Liver (tissue), 8 donors: ENCODE measurements at regions not wholly inside any gene's neighbourhood (a gene's known extent, or its start where the extent isn't known, plus 50 kb on each side); places are given as distances from the start of the nearest gene placed in this dataset.

Experiments used
- DNase-seq: peaks from one replicate; pipeline ENCODE4 v3.0.0-alpha.2; 2017; ENCODE audit warnings: low spot score
- H3K27ac ChIP-seq, 2 donors: one replicate each; pipeline ENCODE4 v1.7.0; 2013; ENCODE audit warnings: inconsistent platforms in 2 of 2, low read length in 2 of 2, control low read depth in 1 of 2, low read depth in 1 of 2, mild to moderate bottlenecking in 1 of 2
- H3K27me3 ChIP-seq, 4 donors: one replicate each; pipeline versions ENCODE4 v1.6.1 to v1.7.0; 2013; ENCODE audit warnings: low read length in 3 of 4, inconsistent platforms in 1 of 4, mild to moderate bottlenecking in 1 of 4, moderate library complexity in 1 of 4; ENCODE audit not compliant: control insufficient read depth in 4 of 4, insufficient read depth in 4 of 4
- H3K36me3 ChIP-seq, 4 donors: one replicate each; pipeline versions ENCODE4 v1.6.1 to v1.7.0; 2013; ENCODE audit warnings: low read length in 3 of 4, mild to moderate bottlenecking in 3 of 4, low read depth in 1 of 4, moderate library complexity in 1 of 4; ENCODE audit not compliant: control insufficient read depth in 4 of 4, insufficient read depth in 3 of 4
- H3K4me1 ChIP-seq, 4 donors: one replicate each; pipeline versions ENCODE4 v1.6.1 to v1.7.0; 2013; ENCODE audit warnings: low read length in 3 of 4, mild to moderate bottlenecking in 3 of 4, moderate library complexity in 1 of 4; ENCODE audit not compliant: control insufficient read depth in 4 of 4, insufficient read depth in 4 of 4
- H3K4me3 ChIP-seq, 3 donors: one replicate each; pipeline versions ENCODE4 v1.6.1 to v1.7.0; 2013; ENCODE audit warnings: low read length in 3 of 3, control low read depth in 1 of 3, low read depth in 1 of 3, mild to moderate bottlenecking in 1 of 3
- H3K9ac ChIP-seq, 2 donors: one replicate each; pipeline ENCODE4 v1.7.0; 2013; ENCODE audit warnings: low read length in 2 of 2, mild to moderate bottlenecking in 2 of 2, moderate library complexity in 2 of 2, control low read depth in 1 of 2, low read depth in 1 of 2
- H3K9me3 ChIP-seq, 4 donors: one replicate each; pipeline versions ENCODE4 v1.6.1 to v1.7.0; 2013; ENCODE audit warnings: low read length in 3 of 4; ENCODE audit not compliant: control insufficient read depth in 4 of 4
- EGR1 ChIP-seq, 2 donors: IDR thresholded peaks; 2 replicates each; pipeline ENCODE4 v1.6.1; 2016 to 2018; ENCODE audit warnings: antibody characterized with exemption in 2 of 2, low read depth in 2 of 2
- FOXA1 ChIP-seq: IDR thresholded peaks from 2 replicates; pipeline ENCODE4 v1.6.1; 2016; ENCODE audit warnings: antibody characterized with exemption
- FOXA2 ChIP-seq: IDR thresholded peaks from 2 replicates; pipeline ENCODE4 v1.6.1; 2016; ENCODE audit warnings: antibody characterized with exemption
- GABPA ChIP-seq, 2 donors: IDR thresholded peaks in 1 of 2; conservative IDR thresholded peaks in 1 of 2; 2 replicates each; pipeline ENCODE4 v1.6.1; 2016; ENCODE audit warnings: antibody characterized with exemption in 2 of 2, mild to moderate bottlenecking in 1 of 2, moderate library complexity in 1 of 2
- HNF4A ChIP-seq, 2 donors: conservative IDR thresholded peaks; 2 replicates each; pipeline ENCODE4 v1.6.1; 2016; ENCODE audit warnings: antibody characterized with exemption in 2 of 2, mild to moderate bottlenecking in 2 of 2
- HNF4G ChIP-seq: IDR thresholded peaks from 2 replicates; pipeline ENCODE4 v1.6.1; 2016; ENCODE audit warnings: antibody characterized with exemption
- JUND ChIP-seq, 2 donors: IDR thresholded peaks; 2 replicates each; pipeline ENCODE4 v1.6.1; 2016; ENCODE audit warnings: antibody characterized with exemption in 2 of 2
- NR2F2 ChIP-seq: IDR thresholded peaks from 2 replicates; pipeline ENCODE4 v1.6.1; 2016; ENCODE audit warnings: antibody characterized with exemption
- RAD21 ChIP-seq, 2 donors: IDR thresholded peaks; 2 replicates each; pipeline ENCODE4 v1.6.1; 2016; ENCODE audit warnings: antibody characterized with exemption in 2 of 2, mild to moderate bottlenecking in 2 of 2
- RXRA ChIP-seq, 2 donors: IDR thresholded peaks; 2 replicates each; pipeline ENCODE4 v1.6.1; 2017 to 2018; ENCODE audit warnings: antibody characterized with exemption in 2 of 2, mild to moderate bottlenecking in 1 of 2
- SP1 ChIP-seq: IDR thresholded peaks from 2 replicates; pipeline ENCODE4 v1.6.1; 2018; ENCODE audit warnings: antibody characterized with exemption, mild to moderate bottlenecking
- TAF1 ChIP-seq: conservative IDR thresholded peaks from 2 replicates; pipeline ENCODE4 v1.6.1; 2016; ENCODE audit warnings: antibody characterized with exemption, mild to moderate bottlenecking
- YY1 ChIP-seq: IDR thresholded peaks from 2 replicates; pipeline ENCODE4 v1.6.1; 2016; ENCODE audit warnings: antibody characterized with exemption, mild to moderate bottlenecking
- WGBS: extraction: QIAGEN DNeasy Blood & Tissue Kit; methylation state at CpG from one replicate; pipeline ENCODE4 v1.1.7; 2013; 5-methylcytosine and 5-hydroxymethylcytosine counted together
- TF ChIP-seq, protein P1 (sequence below): IDR thresholded peaks from 2 replicates; pipeline ENCODE4 v1.6.1; 2016; ENCODE audit warnings: antibody characterized with exemption
- TF ChIP-seq, protein P2 (sequence below): IDR thresholded peaks from 2 replicates; pipeline ENCODE4 v1.6.1; 2016; ENCODE audit warnings: antibody characterized with exemption, mild to moderate bottlenecking
- TF ChIP-seq, protein P3 (sequence below): IDR thresholded peaks from 2 replicates; pipeline ENCODE4 v1.6.1; 2016; ENCODE audit warnings: antibody characterized with exemption
- TF ChIP-seq, protein P4 (sequence below): fragments of 150-350 bp; IDR thresholded peaks from 2 replicates; pipeline ENCODE4 v1.5.1; 2017; ENCODE audit warnings: improper control_type of control experiment, low read depth, low read length; ENCODE audit not compliant: missing input control
- donor health status: healthy.
- donor health status: healthy.
- donor health status: healthy.
- donor health status: healthy.
- donor health status: healthy.

DNA sequence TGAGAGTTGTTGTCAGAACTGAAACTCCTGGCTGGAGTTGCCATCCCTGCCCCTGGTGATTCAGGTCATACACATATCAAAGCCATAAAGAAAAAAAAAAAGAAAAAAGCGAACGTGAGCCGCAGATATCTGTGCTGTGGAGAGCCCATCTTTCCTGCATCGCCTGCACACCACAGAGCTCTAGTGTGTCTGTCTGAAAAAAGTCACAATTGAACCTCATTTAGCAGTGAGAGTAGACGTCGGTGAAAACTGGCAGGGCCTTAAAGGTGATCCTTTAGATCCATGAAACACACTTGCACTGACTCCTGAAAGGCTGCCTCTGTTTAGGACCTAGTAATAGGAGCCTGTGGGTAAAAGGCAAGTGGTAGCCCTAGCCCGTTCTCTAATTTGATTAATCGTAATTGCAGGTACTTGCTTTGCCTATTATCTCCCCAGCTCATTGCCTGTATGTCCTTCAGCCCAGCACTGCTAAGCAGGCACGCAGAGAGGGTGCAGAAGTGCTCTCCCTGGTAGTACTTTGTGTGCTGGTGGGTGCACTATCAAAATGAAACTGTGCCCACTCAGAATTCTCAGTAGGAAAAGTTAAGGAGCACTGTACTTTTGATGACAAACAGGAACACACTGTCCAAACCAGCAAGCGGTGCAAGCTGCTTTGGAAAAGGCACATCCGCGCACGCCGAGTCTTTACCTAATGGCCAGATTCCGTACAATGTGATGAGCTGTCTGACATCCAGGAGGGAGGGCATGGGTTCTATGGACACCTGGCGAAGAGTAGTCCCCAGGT lies 103.5 kb upstream of the ASB18 start:
- Histone ChIP-seq H3K9me3 (no peaks in the 10 kb centered on the region), H3K27me3 (peaks cover 0 to 2% (median 2%) of the 10 kb centered on the region in 4 donors), H3K4me1 (no peaks in the 10 kb centered on the region), H3K9ac (no peak overlapping the region), H3K4me3 (no peak overlapping the region), H3K27ac (no peak overlapping the region), H3K36me3 (no peaks in the 10 kb centered on the region)
- TF ChIP-seq GABPA (IDR thresholded peaks at IDR 0.05 in 1 of 2, conservative IDR thresholded peaks at IDR 0.05 in 1 of 2) (no peak), JUND (IDR thresholded peaks at IDR 0.05) (no peak), FOXA1 (no peak), YY1 (no peak), EGR1 (IDR thresholded peaks at IDR 0.05; ENCODE audit: low read depth in 2 of 2) (no peak), SP1 (no peak), RXRA (IDR thresholded peaks at IDR 0.05) (no peak), NR2F2 (no peak), FOXA2 (no peak), HNF4A (conservative IDR thresholded peaks at IDR 0.05) (no peak), TAF1 (no peak), RAD21 (IDR thresholded peaks at IDR 0.05) (no peak), HNF4G (no peak)
- TF ChIP-seq, protein P1, sequence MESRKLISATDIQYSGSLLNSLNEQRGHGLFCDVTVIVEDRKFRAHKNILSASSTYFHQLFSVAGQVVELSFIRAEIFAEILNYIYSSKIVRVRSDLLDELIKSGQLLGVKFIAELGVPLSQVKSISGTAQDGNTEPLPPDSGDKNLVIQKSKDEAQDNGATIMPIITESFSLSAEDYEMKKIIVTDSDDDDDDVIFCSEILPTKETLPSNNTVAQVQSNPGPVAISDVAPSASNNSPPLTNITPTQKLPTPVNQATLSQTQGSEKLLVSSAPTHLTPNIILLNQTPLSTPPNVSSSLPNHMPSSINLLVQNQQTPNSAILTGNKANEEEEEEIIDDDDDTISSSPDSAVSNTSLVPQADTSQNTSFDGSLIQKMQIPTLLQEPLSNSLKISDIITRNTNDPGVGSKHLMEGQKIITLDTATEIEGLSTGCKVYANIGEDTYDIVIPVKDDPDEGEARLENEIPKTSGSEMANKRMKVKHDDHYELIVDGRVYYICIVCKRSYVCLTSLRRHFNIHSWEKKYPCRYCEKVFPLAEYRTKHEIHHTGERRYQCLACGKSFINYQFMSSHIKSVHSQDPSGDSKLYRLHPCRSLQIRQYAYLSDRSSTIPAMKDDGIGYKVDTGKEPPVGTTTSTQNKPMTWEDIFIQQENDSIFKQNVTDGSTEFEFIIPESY: no peak
- TF ChIP-seq, protein P2, sequence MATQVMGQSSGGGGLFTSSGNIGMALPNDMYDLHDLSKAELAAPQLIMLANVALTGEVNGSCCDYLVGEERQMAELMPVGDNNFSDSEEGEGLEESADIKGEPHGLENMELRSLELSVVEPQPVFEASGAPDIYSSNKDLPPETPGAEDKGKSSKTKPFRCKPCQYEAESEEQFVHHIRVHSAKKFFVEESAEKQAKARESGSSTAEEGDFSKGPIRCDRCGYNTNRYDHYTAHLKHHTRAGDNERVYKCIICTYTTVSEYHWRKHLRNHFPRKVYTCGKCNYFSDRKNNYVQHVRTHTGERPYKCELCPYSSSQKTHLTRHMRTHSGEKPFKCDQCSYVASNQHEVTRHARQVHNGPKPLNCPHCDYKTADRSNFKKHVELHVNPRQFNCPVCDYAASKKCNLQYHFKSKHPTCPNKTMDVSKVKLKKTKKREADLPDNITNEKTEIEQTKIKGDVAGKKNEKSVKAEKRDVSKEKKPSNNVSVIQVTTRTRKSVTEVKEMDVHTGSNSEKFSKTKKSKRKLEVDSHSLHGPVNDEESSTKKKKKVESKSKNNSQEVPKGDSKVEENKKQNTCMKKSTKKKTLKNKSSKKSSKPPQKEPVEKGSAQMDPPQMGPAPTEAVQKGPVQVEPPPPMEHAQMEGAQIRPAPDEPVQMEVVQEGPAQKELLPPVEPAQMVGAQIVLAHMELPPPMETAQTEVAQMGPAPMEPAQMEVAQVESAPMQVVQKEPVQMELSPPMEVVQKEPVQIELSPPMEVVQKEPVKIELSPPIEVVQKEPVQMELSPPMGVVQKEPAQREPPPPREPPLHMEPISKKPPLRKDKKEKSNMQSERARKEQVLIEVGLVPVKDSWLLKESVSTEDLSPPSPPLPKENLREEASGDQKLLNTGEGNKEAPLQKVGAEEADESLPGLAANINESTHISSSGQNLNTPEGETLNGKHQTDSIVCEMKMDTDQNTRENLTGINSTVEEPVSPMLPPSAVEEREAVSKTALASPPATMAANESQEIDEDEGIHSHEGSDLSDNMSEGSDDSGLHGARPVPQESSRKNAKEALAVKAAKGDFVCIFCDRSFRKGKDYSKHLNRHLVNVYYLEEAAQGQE: no peak
- TF ChIP-seq, protein P3, sequence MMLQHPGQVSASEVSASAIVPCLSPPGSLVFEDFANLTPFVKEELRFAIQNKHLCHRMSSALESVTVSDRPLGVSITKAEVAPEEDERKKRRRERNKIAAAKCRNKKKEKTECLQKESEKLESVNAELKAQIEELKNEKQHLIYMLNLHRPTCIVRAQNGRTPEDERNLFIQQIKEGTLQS: no peak
- WGBS: 85% methylated on average over 16 of the region's 16 CpGs
- no peak for DNase-seq

DNA sequence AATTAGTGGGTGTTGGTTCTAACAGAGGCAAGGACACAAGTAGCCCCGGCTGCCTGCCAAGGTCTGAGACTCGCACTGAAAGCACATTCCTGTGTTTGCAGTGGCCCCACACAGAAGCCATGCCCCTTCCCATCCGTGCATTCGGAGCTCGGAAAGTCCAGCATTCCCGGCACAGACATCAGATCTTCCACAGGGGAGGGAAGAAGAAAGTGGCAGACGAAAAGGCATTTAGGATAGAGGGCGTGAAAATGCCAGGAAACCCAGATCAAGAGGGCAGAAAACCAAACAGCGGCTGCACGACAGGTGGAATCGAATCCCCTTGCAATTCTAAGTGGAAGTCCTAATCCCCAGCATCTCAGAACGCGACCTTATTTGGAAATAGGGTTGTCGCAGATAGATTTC lies 105.5 kb upstream of the ASB18 start:
- DNase-seq: no peak
- peaks cover 0 to 5% (median 2%) of the 10 kb centered on the region in 4 donors for H3K27me3 ChIP-seq
- H3K9ac ChIP-seq: no peak overlapping the region
- TF ChIP-seq, protein P4, sequence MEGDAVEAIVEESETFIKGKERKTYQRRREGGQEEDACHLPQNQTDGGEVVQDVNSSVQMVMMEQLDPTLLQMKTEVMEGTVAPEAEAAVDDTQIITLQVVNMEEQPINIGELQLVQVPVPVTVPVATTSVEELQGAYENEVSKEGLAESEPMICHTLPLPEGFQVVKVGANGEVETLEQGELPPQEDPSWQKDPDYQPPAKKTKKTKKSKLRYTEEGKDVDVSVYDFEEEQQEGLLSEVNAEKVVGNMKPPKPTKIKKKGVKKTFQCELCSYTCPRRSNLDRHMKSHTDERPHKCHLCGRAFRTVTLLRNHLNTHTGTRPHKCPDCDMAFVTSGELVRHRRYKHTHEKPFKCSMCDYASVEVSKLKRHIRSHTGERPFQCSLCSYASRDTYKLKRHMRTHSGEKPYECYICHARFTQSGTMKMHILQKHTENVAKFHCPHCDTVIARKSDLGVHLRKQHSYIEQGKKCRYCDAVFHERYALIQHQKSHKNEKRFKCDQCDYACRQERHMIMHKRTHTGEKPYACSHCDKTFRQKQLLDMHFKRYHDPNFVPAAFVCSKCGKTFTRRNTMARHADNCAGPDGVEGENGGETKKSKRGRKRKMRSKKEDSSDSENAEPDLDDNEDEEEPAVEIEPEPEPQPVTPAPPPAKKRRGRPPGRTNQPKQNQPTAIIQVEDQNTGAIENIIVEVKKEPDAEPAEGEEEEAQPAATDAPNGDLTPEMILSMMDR: no peak
- TF ChIP-seq, protein P2: no peak
- TF ChIP-seq SP1 (no peak), RAD21 (IDR thresholded peaks at IDR 0.05) (no peak), TAF1 (no peak)
- TF ChIP-seq, protein P1: no peak
- no peaks in the 10 kb centered on the region for H3K36me3 ChIP-seq
- no peak overlapping the region for H3K4me3 ChIP-seq
- no peaks in the 10 kb centered on the region for H3K9me3 ChIP-seq
- H3K4me1 ChIP-seq: no peaks in the 10 kb centered on the region
- WGBS: 65% methylated on average over 14 of the region's 14 CpGs
- H3K27ac ChIP-seq: no peak overlapping the region
